NOMO-1 treated with DMSO at 0.1 percent for 48 hours (cell line): ENCODE measurements at regions not wholly inside any gene's neighbourhood (a gene's known extent, or its start where the extent isn't known, plus 50 kb on each side); places are given as distances from the start of the nearest gene placed in this dataset.
A peak's percentile ranks its signal among the peaks of the same experiment; 100 is the strongest.

ENCODE experiments used
- DNase-seq: peaks from one replicate; lab custom pipeline; 2025; ENCODE audit not compliant: unreplicated experiment; lab: John Stamatoyannopoulos, UW

DNA sequence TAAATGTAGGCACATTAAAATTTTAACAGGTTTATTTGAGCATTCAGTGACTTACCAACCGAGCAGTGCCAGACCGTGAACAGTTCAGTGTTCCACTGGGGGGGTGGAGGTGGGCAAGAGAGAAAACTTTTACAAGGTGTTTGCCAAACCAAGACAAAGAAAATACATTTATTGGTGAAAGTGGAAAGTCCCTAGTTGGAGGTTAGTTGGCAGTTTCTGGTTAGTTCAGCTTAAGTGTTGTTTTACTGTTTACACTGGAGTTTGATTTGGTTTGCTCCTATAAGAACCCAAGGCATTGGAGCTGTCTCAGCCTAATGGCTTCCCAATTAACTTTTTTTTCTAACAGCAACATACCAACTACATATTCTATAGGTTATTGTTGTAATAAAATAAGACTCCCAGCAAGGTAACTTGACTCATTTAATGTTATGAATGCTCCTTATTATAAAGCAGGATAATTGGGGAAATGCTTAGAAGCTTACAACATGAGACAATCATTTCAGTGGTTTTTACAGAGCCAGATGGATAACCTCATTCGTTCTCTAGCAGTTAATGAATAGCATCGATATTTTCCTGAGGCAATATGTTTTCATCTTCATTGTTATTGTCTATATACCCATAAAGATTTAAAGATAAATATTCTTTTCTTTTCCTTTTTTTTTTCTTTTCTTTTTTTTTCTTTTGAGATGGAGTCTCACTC lies 115.8 kb downstream of the ETNK1 start:
- no peak for DNase-seq

DNA sequence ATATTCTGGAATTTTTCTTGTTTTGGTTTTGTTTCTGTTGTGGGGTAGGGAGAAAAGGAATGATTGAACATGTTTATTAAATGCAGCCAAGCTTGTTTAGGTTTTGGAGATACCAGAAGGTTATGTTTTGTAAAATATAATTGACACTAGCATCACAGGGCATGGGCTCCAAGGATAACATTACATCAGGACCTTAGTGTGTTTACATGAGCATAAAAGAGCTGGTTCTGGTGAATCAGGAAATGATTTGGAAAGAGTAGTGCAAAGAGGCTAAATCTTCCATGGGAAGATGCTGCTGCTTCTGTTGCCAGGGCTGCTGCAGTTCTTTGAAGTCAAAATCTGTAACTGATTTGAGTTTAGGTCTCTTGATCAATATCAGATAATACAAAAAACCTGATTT lies 118.7 kb downstream of the ETNK1 start:
- DNase-seq, result no peak

DNA sequence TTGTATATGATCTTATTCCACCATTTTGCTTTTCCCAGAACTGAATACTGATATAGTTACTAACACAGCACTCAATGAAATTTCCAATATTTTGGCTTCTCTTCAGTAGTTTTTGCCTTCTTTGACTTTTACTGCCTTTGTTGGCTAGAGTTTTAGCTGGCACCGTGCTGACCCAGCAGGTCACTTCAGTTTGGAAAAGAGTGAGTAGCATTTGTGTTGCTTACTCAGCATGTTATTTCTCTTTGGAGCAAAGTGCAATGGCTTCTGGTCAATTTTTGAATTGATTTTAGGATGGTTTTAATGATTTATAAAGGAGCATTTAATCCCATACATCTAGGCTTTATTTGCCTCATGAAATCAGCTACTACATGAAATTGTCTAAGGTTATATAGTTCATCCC lies 119.2 kb downstream of the ETNK1 start:
- DNase-seq, result no peak

DNA sequence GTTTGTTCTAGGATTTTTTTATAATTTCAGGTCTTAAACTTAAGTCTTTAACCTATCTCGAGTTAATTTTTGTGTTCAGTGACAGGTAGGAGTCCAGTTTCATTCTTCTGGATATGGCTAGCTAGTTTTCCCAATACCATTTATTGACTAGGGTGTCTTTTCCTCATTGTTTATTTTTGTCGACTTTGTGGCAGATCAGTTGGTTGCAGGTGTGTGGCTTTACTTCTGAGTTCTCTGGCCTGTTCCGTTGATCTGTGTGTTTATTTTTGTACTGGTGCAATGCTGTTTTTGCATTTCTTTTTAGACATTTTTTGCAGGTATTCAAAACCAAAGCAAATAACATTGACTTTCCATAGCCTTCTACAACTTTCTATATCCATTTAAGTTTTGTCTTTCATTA lies 121.7 kb downstream of the ETNK1 start:
- no peak for DNase-seq

DNA sequence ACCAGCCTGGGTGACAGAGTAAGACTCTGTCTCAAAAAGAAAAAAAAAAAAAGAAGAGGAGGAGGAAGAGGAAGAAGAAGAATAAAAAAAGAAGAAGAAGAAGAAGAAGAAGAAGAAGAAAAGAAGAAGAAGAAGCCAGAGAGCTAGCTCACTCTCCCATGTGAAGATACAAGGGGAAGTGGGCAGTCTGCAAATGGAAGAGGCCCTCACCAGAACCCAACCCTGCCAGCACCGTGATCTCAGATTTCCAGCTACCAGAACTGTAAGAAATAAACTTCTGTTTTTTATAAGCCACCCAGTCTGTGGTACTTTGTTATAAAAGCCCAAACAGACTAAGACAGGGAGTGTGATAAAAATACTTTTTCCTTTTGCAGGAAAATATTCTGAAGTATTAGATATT lies 130.7 kb downstream of the ETNK1 start:
- peak; percentile 36 for DNase-seq

DNA sequence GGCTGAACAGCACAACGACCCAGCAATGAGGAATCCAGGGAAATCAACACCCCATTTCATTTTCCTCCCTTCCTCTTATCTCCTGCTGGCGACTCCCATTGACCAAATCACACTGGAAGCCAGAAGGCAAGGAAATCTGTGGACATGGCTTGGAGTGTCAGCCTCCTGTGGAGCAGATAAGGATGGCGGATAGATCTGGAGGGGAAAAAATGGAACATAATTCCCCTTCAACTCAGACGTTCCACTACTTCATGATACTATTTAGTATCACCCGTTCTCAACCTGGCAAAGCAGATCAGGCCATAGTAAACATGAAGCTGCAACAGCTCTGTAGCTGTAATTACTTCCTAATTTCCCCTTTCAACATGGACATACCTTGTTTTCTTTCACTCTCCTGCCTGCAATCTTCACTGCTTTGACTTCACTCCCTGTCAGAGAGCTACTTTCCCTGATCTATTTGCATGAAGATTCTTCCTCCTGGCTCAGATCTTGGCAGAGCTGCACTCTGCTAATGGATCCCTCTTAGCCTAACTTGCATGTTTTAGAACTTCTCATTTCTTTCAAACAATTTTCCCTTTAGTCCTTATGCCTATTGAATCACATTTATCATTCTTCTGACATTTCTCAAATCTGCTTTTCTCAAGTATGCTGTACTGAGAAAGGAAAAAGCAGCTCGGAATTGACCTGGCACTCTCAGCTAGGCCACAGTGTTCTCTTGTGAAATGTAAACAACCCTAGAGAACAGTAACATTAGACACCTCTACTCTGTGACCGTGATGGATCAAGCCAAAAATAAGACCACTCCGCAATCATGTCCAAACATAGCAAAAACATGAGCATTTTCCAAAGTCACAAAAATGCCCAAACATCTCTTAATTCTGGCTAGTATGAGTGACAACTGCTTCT lies 135.1 kb downstream of the ETNK1 start:
- DNase-seq, result no peak

DNA sequence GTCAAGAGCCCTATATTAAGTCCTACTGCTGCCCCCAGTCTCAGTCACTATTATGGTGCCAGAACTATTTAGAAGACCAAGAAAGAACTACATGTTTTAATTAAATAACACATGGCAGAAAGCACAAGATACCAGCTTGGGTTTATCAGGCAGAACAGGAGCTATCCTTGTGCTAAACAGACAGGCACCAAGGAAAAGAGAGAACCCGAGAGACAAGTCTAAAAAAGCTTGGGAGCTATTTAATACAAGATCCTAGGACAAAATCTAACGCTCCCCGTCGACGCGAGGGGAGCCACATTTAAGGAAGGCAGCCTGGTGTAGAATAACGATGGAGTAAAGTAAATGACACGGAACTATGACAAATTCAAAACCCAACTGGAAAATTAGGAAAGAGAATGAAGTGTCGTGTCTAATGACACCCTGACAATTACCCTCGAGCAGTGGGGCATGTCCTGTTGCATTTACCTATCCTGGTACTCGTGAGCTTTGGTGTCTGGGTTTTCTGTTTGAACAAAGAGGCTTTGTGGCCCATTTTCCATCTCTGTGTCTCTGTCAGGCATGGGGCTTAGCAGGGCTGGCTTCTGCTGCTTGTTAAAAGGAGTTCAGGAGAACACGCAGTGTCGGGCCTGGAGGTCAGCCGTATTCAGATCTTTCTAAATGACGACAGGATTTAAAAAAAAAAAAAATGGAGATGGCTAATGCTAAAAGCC lies 140.6 kb downstream of the ETNK1 start:
- no peak for DNase-seq

DNA sequence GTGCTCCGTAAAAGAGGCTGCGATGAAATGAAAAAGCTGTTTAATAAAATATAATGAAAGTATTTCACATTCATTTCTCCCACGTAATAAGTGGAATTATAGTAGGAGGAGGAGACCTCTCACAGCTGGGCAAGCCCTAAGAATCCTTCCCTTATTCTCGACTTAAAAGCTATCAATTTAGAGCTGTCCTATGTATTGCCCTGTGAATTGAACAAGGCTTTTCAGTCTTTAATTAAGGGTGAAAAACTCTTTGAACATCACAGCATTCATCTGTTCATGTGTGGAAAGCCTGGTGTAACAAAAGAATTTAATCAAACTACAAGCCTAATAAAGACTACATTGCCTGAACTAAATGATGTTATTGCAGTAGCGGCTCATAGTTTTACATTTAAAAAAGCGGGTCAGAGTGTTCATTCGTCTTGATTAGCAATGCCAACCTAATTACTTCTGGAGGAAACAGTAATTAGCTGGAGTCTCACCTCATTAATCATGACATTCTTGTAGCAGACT lies 142.0 kb downstream of the ETNK1 start:
- DNase-seq, result no peak

DNA sequence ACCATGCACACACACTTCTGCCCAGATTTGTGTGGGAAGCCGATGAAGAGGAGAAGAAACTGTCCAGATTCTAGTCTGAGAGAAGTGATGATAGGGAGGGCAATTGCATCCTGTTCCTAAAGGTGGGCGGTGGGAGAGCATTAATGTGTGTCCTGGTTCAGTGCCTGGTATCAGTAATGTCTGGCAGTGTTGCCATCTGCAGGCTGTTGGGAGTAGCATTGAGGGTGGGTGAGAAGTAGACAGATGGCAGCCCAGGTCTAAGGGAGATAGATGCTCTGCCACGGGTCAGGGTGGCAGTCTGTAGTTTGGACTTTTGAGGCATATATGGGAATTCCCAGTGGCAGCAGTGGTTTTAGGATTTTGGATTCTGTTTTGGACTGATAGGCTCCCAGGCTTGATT lies 156.4 kb downstream of the ETNK1 start:
- no peak for DNase-seq

DNA sequence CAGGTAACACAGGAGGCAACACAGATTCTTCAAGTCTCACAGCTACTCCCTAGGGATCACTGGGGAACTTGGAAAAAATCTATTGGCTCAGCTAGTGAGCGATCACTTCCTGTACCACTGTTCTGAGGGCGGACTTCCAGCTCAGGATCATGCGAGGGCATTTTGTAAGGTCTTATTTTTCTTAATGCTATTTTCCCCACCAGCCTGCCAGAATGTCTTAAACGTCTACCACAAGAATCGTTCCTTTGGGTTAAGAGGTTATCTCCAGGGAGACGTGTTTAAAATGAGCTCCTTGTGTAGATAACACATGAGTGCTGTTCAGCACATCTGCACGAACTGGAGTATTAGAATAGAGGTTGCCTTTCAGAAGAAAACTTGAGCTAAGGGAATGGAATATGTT lies 162.6 kb downstream of the ETNK1 start:
- no peak for DNase-seq

DNA sequence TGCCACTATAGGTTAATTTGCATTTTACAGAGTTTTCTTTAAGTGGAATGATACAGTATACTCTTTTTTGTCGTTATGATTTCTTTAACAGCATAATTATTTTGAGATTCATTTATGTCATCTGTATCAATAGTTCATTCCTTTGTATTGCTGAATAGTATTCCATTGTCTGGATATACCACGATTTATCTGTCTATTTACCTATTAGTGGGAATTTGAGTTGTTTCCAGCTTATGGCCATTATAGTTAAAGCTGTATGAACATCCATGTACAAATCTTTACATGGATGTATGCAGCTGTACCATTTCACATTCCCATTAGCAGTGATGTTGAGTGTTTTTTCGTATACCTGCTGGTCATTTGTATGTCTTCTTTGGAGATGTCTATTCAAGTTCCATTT lies 163.9 kb downstream of the ETNK1 start:
- no peak for DNase-seq

DNA sequence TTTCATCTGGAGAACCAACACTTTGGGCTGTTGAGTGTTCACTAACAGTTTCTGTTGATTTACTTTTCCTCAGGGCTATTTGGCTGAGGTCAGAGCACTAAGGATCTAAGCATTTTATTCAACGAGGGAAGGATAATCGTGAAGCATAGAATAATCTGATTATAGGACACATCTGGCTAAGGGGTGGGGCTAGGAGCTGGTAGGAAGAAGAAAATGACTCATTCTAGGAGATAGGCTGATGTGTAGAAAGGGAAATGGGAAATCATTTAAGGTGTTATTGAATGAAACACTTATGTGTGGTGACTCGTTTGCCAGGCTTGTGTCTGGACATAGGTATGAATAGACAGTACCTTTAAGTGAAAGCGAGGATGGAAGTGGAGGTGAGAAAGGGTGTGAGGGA lies 167.2 kb downstream of the ETNK1 start:
- no peak for DNase-seq

DNA sequence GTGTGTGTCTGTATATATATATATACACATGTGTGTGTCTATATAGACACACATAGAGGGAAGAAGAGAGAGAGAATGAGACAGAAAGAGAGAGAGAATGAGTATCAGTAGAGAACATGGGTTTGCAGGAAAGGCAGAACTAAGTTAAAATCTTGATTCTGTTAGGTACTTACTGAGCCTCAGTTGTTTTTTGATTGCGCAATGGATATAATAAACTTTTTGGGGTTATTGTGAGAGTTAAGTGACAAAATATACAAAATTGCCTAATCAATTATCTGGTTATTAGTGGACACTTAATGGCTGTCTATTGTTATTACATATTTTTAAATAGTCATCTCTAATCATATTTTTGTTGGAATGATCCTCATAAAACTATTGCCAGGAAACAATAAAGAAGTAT lies 169.0 kb downstream of the ETNK1 start:
- no peak for DNase-seq

DNA sequence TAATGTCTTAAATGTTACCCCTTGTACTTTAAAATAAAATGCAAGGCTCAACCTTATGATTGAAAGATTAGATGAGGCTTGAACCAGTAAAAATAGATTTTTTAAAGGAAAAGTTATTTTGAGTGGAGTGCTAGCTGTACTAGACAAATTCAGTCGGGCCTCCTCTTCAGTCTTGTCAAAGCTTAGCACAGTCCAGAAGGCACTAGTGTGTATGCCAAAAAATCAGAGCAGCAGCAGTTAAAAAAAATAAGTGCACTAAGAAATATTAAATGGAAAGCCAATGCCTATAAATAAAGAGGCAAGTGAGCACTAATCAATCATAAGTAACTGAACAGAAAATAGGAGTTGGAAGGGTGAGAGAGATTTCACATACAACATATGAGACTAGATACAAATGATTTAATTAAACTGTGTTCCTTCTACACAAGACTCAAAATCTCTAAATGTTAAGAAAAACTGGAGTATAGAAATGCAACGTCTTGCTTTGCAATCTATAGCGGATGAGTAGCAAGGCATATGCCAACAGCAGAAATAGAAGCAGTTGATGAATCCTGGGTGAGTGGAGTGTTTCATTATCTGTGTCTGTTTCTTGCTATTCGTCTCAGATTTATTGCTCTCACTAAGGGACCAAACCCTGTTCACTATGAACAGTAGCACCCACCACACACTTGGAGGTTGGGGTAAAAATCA lies 172.1 kb downstream of the ETNK1 start:
- no peak for DNase-seq

DNA sequence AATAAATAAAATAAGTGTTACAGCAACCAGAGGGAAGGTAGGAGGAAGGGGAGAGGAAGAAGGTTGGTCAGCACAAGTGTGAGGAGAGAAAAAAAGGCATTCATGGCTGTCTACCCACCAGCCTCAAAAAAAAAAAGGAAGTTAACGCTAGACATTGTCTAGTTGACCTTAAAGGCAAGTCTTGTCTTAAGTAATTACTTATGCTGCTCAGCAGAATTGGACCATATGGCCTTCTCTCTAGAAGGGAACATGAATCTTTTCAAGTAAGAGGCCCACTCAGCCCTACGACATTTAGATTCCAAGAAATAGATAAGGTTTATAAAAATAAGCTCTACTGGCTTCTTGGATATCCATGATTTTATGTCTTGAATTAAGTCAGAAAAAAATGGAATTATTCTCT lies 172.7 kb downstream of the ETNK1 start:
- DNase-seq, result peak; percentile 70

DNA sequence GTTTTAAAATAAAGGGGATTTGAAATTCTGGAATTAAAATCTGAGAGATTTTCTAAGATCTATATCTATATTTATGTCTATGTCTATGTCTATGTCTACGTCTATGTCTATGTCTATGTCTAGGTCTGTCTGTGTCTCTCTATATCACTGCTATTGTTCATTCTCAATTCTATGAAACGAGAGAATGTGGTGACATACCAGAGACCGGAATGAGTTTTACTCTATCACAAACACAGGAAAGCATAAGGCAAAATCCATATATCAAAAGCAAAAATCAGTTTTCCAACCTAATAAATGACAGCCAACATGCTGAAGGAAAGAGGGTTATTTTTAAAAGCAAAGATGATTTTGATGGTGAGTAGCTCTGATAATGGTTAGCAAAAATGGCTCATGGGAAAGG lies 173.1 kb downstream of the ETNK1 start:
- no peak for DNase-seq

DNA sequence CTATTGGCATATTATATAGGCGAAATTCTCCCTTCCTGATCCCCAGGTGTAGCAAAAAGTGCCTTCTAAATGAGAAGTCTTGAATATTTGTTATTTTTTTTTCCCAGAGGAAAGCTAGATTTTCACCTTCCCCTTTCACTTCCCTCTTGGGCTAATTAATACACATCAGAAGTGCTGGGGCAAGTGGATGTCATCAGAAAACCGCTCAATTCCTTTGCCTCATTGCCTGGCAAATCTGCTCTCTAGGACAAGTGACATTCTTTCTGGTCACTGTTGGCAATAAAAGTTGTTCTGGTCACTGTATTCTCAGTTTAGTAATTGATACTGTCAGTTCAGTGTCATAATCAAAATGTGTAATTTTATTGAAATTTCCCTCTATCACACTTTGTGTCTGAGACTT lies 174.5 kb downstream of the ETNK1 start:
- DNase-seq, result peak; percentile 66

DNA sequence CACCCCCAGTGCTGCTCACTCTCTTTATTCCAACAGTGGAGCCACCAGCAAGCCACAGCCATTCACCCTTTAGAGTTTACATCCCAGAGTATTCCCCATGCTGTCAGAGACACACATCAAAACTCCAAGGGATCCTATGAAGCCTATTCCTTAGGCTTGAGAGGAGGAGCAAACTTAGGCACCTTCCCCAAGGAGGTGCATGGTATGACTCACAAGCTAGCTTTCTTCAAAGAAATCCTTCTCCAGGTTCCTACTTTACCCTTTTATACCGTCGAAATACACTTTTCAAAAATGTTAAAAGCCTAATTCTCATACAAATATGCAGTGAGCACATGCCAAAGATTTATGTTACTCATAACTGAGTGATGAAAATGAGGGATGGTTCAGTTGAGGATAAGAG lies 175.4 kb downstream of the ETNK1 start:
- no peak for DNase-seq

DNA sequence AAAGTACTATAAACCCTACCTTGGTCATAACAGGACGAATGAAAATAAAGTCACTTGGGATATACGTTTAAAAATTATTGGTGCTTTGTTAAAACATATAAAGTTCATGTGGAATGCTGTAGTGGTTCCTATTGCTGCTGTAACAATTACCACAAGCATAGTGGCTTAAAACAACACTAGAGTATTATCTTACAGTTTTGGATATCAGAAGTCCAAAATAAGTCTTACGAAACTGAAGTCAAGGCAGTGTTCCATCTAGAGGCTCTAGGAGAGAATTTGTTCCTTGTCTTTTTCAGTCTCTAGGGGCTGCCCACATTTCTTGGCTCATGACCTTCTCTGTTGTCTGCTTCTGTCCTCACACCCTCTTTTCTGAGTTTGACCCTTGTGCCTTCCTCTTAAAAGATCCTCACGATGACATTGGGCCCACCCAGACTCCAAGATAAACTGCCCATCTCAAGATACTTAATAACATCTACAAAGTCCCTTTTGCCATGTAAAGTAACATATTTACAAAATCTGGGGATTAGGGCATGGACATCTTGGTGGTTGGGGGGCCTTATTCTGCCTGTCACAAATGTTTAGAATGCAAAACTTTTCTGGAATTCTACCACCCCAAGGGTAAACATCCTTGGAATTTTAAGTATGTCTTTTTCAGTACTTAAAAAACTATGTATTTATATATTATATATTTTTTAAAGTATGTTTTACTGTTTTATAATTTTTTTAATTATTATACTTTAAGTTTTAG lies 178.1 kb downstream of the ETNK1 start:
- no peak for DNase-seq

DNA sequence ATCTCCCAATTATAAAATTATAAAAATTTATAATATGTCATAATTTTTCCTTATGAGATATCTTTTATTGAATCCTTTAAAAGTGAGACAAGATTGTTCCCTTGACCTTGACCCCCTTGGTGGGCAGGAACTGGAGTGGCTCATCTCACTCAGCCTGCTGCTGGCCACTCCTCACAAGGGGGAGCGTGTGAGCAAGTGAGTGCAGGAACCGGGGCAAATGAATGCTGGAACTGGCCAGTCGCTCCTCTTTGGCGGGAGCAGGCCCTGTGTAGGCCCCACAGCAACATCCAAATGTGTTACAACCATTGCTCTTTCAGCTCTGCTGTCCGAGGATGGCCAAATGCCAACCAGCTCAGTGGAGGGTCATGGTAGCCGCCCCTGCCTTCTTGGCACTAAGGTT lies 178.8 kb downstream of the ETNK1 start:
- DNase-seq, result no peak
